Breast epithelium (tissue), 3 donors: ENCODE measurements at regions not wholly inside any gene's neighbourhood (a gene's known extent, or its start where the extent isn't known, plus 50 kb on each side); places are given as distances from the start of the nearest gene placed in this dataset.

Source experiments
- POLR2AphosphoS5 ChIP-seq, 3 donors: sonication (generic); formaldehyde crosslinking; IDR thresholded peaks; one replicate each; pipeline ENCODE4 v1.6.1; 2017; ENCODE audit warnings: antibody characterized with exemption in 3 of 3
- TF ChIP-seq, protein P1 (sequence below), 3 donors: fragments of 450-650 bp; IDR thresholded peaks; one replicate each; pipeline ENCODE4 v1.5.1; 2016 to 2017; ENCODE audit warnings: antibody characterized with exemption in 3 of 3, mild to moderate bottlenecking in 3 of 3, moderate library complexity in 3 of 3

- TF ChIP-seq, protein P1, sequence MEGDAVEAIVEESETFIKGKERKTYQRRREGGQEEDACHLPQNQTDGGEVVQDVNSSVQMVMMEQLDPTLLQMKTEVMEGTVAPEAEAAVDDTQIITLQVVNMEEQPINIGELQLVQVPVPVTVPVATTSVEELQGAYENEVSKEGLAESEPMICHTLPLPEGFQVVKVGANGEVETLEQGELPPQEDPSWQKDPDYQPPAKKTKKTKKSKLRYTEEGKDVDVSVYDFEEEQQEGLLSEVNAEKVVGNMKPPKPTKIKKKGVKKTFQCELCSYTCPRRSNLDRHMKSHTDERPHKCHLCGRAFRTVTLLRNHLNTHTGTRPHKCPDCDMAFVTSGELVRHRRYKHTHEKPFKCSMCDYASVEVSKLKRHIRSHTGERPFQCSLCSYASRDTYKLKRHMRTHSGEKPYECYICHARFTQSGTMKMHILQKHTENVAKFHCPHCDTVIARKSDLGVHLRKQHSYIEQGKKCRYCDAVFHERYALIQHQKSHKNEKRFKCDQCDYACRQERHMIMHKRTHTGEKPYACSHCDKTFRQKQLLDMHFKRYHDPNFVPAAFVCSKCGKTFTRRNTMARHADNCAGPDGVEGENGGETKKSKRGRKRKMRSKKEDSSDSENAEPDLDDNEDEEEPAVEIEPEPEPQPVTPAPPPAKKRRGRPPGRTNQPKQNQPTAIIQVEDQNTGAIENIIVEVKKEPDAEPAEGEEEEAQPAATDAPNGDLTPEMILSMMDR (IDR thresholded peaks at IDR 0.05), result no peak
- no peak for TF ChIP-seq POLR2AphosphoS5 (IDR thresholded peaks at IDR 0.05)
Measured at GRCh38 chr3:127137757-127138536, 55.0 kb upstream of the PRR23E start.
